Natural killer cell treated with Interleukin-12 subunit alpha and Interleukin-12 subunit beta and Interleukin-15 and Interleukin-18, amount 100 ng/mL, for 72 hours (primary cell): ENCODE measurements at regions not wholly inside any gene's neighbourhood (a gene's known extent, or its start where the extent isn't known, plus 50 kb on each side); places are given as distances from the start of the nearest gene placed in this dataset.

ENCODE experiments used
- ATAC-seq, 2 donors: fragments of 150-1000 bp; cut with Tn5 transposase in 1 of 2; sonication (Bioruptor Pico), chemical (Tn5 transposase) in 1 of 2; 2 replicates each; pipeline ENCODE4 v1.10.0; 2021
- DNase-seq: peaks from one replicate; pipeline ENCODE4 v3.0.0; 2022; ENCODE audit warnings: low spot score
- H3K27ac Mint-ChIP-seq, 2 donors: 1 replicate in 1 of 2; 2 replicates in 1 of 2; pipeline ENCODE4 v1.8.0; 2022; ENCODE audit warnings: mixed read lengths in 2 of 2, mild to moderate bottlenecking in 1 of 2, moderate library complexity in 1 of 2
- H3K27me3 Mint-ChIP-seq, 2 donors: 1 replicate in 1 of 2; 2 replicates in 1 of 2; pipeline ENCODE4 v1.8.0; 2022; ENCODE audit warnings: mixed read lengths in 2 of 2
- H3K36me3 Mint-ChIP-seq: one replicate; pipeline ENCODE4 v1.8.0; 2022; ENCODE audit warnings: mixed read lengths
- H3K4me1 Mint-ChIP-seq, 2 donors: 1 replicate in 1 of 2; 2 replicates in 1 of 2; pipeline ENCODE4 v1.8.0; 2022; ENCODE audit warnings: low read depth in 2 of 2, mixed read lengths in 2 of 2, mild to moderate bottlenecking in 1 of 2
- H3K4me3 Mint-ChIP-seq: one replicate; pipeline ENCODE4 v1.8.0; 2022; ENCODE audit warnings: mixed read lengths
- H3K9me3 Mint-ChIP-seq: 2 replicates; pipeline ENCODE4 v1.8.0; 2022; ENCODE audit warnings: mixed read lengths

DNA sequence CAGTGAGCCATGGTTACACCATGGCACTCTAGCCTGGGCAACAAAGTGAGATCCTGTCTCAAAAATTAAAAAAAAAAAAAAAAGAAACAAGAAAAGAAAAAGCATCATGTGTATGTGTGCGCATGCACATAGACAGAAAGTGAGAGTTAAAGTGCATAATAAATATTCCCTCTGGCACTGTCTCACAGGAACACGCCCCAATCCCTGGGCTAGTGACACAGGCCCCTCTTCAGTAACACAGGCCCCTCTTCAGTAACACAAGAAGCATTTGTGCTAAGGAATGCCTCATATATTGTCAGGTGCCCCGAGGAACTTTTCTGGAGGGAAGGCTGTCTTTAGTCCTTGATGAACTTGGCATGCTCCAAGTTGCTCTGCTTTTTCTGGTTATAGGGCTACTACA, 57.5 kb downstream of the RPL27A start:
- no peak overlapping the region for H3K27ac Mint-ChIP-seq
- ATAC-seq (no peak), DNase-seq (no peak)
- no peak overlapping the region for H3K4me3 Mint-ChIP-seq
- H3K9me3 Mint-ChIP-seq: no peaks in the 10 kb centered on the region
- H3K36me3 Mint-ChIP-seq: no peaks in the 10 kb centered on the region
- no peaks in the 10 kb centered on the region for H3K4me1 Mint-ChIP-seq
- no peaks in the 10 kb centered on the region for H3K27me3 Mint-ChIP-seq

DNA sequence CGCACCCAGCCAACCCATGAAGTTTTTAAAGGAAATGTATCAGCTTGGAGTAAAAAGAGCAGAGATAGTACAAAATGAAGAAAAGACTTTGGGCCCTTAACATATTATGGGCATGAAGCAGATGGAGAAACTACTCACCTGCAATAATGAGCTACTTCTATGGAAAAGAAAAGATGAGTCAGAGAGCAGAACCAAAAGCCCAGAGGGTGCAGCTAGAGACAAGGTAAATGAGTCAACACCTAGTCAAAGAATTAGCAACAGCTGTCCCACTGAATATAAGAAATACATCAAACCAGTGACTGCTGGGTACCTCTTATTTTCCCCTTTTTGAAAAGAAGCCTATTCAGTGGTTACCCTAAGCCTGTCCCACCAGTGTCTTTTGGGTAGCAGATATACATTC, 61.8 kb downstream of the RPL27A start:
- peaks cover 6 to 25% of the 10 kb centered on the region in 2 donors for H3K4me1 Mint-ChIP-seq
- H3K9me3 Mint-ChIP-seq: no peaks in the 10 kb centered on the region

GRCh38 chr11:8745431-8746253, 63.0 kb downstream of the RPL27A start:
- no peaks in the 10 kb centered on the region for H3K9me3 Mint-ChIP-seq
- H3K27ac Mint-ChIP-seq: no peak overlapping the region
- no peak overlapping the region for H3K4me3 Mint-ChIP-seq
- H3K27me3 Mint-ChIP-seq: peaks cover 0 to 2% of the 10 kb centered on the region in 2 donors
- no peak for ATAC-seq
- DNase-seq: no peak
- H3K36me3 Mint-ChIP-seq: no peaks in the 10 kb centered on the region
- peaks cover 6 to 25% of the 10 kb centered on the region in 2 donors for H3K4me1 Mint-ChIP-seq

More for the DNA sequence above, 61.8 kb downstream of the RPL27A start:
- ATAC-seq: no peak
- H3K4me3 Mint-ChIP-seq: no peak overlapping the region
- no peaks in the 10 kb centered on the region for H3K36me3 Mint-ChIP-seq
- H3K27ac Mint-ChIP-seq: no peak overlapping the region
- H3K27me3 Mint-ChIP-seq: peaks cover 0 to 2% of the 10 kb centered on the region in 2 donors
- no peak for DNase-seq

DNA sequence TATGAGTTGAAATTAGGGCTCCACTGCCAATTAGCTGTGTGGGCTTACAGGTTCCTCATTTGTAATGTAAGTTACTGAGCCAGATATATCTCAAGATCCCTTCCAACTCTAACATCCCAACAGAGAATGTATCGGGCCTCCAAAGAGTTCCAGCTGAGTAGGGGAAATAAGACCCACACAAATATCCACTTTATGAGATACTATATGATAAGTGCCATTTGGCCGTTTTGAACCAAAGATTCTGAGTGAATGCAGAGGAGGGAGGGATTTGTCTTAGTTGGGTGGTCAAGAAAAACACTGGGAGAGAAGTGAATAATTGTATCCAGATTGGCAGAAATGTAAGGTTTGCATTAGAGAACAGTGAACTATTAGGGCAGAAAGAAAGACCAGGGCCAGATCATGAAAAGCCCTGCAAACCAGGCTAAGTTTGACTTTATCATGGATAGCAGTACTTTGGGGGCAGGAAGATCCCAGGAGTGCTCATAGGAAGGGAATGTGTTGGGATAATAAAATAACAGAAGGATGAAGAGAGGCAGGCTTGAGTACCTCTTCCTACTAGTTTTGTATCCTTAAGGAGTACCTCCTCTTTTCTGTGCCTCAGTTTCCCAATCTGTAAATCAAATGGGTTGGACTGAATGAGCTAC, 63.9 kb downstream of the RPL27A start:
- Mint-ChIP-seq H3K4me3 (no peak overlapping the region), H3K27ac (peak overlapping the region in 1 of 2 donors; percentile 10), H3K27me3 (peaks cover 0 to 2% of the 10 kb centered on the region in 2 donors), H3K36me3 (no peaks in the 10 kb centered on the region), H3K4me1 (peaks cover 6 to 25% of the 10 kb centered on the region in 2 donors), H3K9me3 (no peaks in the 10 kb centered on the region)
- ATAC-seq (no peak), DNase-seq (no peak)

DNA sequence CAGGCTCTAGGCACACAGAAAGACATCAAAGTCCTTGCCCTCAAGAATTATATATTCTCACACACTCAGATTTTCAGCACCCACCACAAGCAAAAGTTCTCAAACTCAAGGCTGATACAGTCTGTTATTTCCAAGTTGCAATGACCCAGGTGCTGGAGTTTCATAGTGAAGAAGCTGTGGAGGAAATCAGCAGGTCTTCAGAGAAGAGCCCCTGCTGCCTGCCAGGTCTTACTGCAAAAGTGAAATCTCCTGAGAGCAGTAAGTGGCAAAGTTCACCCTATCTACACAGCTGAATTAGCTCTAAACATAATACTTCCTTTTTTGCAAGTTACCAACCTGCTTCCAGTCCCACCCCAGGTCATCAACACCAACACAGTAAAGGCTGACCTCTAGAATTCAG, 64.6 kb downstream of the RPL27A start:
- no peak overlapping the region for H3K4me3 Mint-ChIP-seq
- H3K27ac Mint-ChIP-seq: no peak overlapping the region
- no peaks in the 10 kb centered on the region for H3K9me3 Mint-ChIP-seq
- ATAC-seq: no peak
- no peaks in the 10 kb centered on the region for H3K36me3 Mint-ChIP-seq
- peaks cover 0 to 2% of the 10 kb centered on the region in 2 donors for H3K27me3 Mint-ChIP-seq
- peaks cover 6 to 25% of the 10 kb centered on the region in 2 donors for H3K4me1 Mint-ChIP-seq
- no peak for DNase-seq

- no peaks in the 10 kb centered on the region for H3K9me3 Mint-ChIP-seq
- ATAC-seq: no peak
- H3K36me3 Mint-ChIP-seq: no peaks in the 10 kb centered on the region
- H3K4me3 Mint-ChIP-seq: peak overlapping the region; percentile 39
- H3K27ac Mint-ChIP-seq: peak overlapping the region; percentile 15 to 26
- peaks cover 6 to 25% of the 10 kb centered on the region in 2 donors for H3K4me1 Mint-ChIP-seq
- DNase-seq: no peak
- peaks cover 0 to 2% of the 10 kb centered on the region in 2 donors for H3K27me3 Mint-ChIP-seq
Measured at GRCh38 chr11:8748317-8748716, 65.7 kb downstream of the RPL27A start.

DNA sequence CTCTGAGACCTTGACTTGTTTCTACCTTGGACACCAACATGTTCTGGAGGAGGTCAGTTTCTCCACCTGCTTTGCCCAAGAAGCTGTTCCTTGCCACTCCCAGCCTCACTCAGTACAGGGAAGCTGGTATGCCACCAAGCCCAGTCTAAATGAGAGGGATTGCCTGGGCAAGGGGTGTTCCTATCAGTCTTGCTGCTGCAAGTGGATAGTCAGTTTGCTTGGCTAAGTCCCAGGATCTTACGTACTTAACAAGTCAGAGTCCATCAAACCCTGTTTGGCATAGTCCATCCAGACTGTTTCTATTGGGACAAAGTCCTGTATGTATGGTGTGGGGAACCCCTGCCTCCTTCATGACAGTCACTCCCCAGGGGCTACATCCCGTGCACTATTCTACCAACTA, 66.6 kb downstream of the RPL27A start:
- Mint-ChIP-seq H3K27me3 (peaks cover 0 to 2% of the 10 kb centered on the region in 2 donors), H3K9me3 (no peaks in the 10 kb centered on the region), H3K36me3 (no peaks in the 10 kb centered on the region), H3K4me3 (no peak overlapping the region), H3K27ac (no peak overlapping the region), H3K4me1 (peaks cover 6 to 25% of the 10 kb centered on the region in 2 donors)
- ATAC-seq (peak in 1 of 2 donors; percentile 48), DNase-seq (no peak)

GRCh38 chr11:8754241-8754640, 71.6 kb downstream of the RPL27A start:
- peaks cover 0 to 3% of the 10 kb centered on the region in 2 donors for H3K4me1 Mint-ChIP-seq
- H3K27me3 Mint-ChIP-seq: peaks cover 3 to 5% of the 10 kb centered on the region in 2 donors
- no peak overlapping the region for H3K4me3 Mint-ChIP-seq
- H3K36me3 Mint-ChIP-seq: no peaks in the 10 kb centered on the region
- ATAC-seq (no peak), DNase-seq (no peak)
- H3K9me3 Mint-ChIP-seq: no peaks in the 10 kb centered on the region
- no peak overlapping the region for H3K27ac Mint-ChIP-seq

DNA sequence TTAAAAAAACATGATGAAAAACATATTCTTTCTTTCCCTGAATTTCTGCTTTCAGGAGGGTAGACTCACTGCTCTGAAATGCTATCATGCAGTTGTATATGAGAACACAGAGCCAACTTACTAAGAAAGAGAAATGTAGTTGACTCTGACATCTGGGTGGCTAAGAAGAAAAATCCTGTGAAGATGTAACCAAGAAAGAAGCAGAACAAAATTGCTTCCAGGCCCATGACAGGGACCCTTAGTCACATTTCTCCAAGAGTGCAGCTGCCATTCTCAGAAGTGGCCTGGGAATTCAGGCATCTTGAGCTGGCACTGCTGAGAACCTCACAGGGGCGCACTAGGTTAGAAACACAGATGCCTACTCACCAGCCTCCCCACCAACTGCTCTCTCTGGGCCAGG, 73.6 kb downstream of the RPL27A start:
- Mint-ChIP-seq H3K4me1 (peaks cover 0 to 3% of the 10 kb centered on the region in 2 donors), H3K9me3 (no peaks in the 10 kb centered on the region), H3K4me3 (no peak overlapping the region), H3K27me3 (peaks cover 3 to 5% of the 10 kb centered on the region in 2 donors), H3K36me3 (no peaks in the 10 kb centered on the region), H3K27ac (no peak overlapping the region)
- DNase-seq: no peak
- ATAC-seq: no peak

DNA sequence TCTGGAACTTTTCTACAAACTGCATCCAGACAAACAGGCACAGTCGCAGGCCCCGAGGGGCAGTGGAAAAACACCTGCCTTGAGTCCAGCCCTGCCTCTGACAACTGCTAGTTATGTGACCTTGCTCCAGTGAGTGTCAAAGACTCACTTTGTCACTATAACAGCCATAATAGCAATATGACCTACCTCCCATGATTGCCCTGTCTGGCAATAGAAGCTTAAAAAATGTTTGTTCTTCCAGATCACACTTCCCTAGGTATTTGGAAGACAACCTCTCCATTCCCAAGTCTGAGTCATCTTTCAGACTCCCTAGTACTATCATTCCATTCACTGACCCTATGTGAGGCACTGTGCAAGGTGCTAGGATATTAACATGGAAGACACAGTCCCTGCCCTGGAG, 74.5 kb downstream of the RPL27A start:
- H3K36me3 Mint-ChIP-seq: no peaks in the 10 kb centered on the region
- DNase-seq (no peak), ATAC-seq (no peak)
- H3K4me3 Mint-ChIP-seq: no peak overlapping the region
- peaks cover 0 to 3% of the 10 kb centered on the region in 2 donors for H3K4me1 Mint-ChIP-seq
- H3K27me3 Mint-ChIP-seq: peaks cover 3 to 5% of the 10 kb centered on the region in 2 donors
- H3K27ac Mint-ChIP-seq: no peak overlapping the region
- no peaks in the 10 kb centered on the region for H3K9me3 Mint-ChIP-seq

GRCh38 chr11:8757533-8757932, 74.9 kb downstream of the RPL27A start:
- Mint-ChIP-seq H3K9me3 (no peaks in the 10 kb centered on the region), H3K27me3 (peaks cover 3 to 5% of the 10 kb centered on the region in 2 donors)
- ATAC-seq: no peak

GRCh38 chr11:8758619-8759169, 76.1 kb downstream of the RPL27A start:
- no peaks in the 10 kb centered on the region for H3K9me3 Mint-ChIP-seq
- H3K4me1 Mint-ChIP-seq: peaks cover 0 to 3% of the 10 kb centered on the region in 2 donors
- peaks cover 5% of the 10 kb centered on the region in 2 donors for H3K27me3 Mint-ChIP-seq
- DNase-seq (no peak), ATAC-seq (no peak)
- H3K27ac Mint-ChIP-seq: peak overlapping the region in 1 of 2 donors; percentile 42
- H3K36me3 Mint-ChIP-seq: no peaks in the 10 kb centered on the region
- H3K4me3 Mint-ChIP-seq: no peak overlapping the region

More at GRCh38 chr11:8757533-8757932, 74.9 kb downstream of the RPL27A start:
- Mint-ChIP-seq H3K27ac (no peak overlapping the region), H3K4me3 (no peak overlapping the region), H3K4me1 (peaks cover 0 to 3% of the 10 kb centered on the region in 2 donors), H3K36me3 (no peaks in the 10 kb centered on the region)
- no peak for DNase-seq

DNA sequence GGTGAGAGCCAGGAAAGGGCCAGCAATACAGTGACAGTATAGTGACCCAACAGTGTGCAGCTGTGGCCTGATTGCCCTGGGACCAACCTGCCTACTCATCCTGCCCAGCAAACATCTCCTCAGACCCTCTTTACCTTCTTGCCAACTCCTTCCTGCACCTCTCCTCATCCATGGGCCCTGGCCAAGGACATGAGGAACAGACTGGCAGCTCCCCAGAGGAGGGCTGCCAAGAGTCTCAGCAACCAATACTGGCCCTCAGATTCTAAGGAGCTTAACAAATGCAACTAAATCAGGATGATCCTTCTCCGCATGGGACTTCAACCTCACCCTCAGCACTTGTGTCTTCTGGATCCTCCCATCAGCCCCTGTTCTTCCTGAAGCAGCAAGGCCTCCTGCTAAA, 77.0 kb downstream of the RPL27A start:
- ATAC-seq: peak in 1 of 2 donors; percentile 52
- Mint-ChIP-seq H3K27ac (no peak overlapping the region), H3K4me1 (peaks cover 0 to 3% of the 10 kb centered on the region in 2 donors), H3K27me3 (peaks cover 5% of the 10 kb centered on the region in 2 donors), H3K4me3 (no peak overlapping the region), H3K36me3 (no peaks in the 10 kb centered on the region), H3K9me3 (no peaks in the 10 kb centered on the region)
- DNase-seq: no peak

GRCh38 chr11:8760896-8761295, 78.3 kb downstream of the RPL27A start:
- no peaks in the 10 kb centered on the region for H3K36me3 Mint-ChIP-seq
- no peak for DNase-seq
- no peak for ATAC-seq
- H3K27ac Mint-ChIP-seq: no peak overlapping the region
- no peaks in the 10 kb centered on the region for H3K4me1 Mint-ChIP-seq
- H3K27me3 Mint-ChIP-seq: peaks cover 2 to 5% of the 10 kb centered on the region in 2 donors
- H3K4me3 Mint-ChIP-seq: no peak overlapping the region
- no peaks in the 10 kb centered on the region for H3K9me3 Mint-ChIP-seq
